ENCODE measurements at regions not wholly inside any gene's neighbourhood (a gene's known extent, or its start where the extent isn't known, plus 50 kb on each side); places are given as distances from the start of the nearest gene placed in this dataset.

GRCh38 chrX:13164611-13165010 lies 120.2 kb upstream of the FAM9C start (continued):
- TF ChIP-seq RAD21 (IDR thresholded peaks at IDR 0.05) (peak in 1 of 2 donors; percentile 8), SP1 (IDR thresholded peaks at IDR 0.05) (no peak), NR2F2 (IDR thresholded peaks at IDR 0.05) (no peak), GABPA (IDR thresholded peaks at IDR 0.05 in 1 of 2, conservative IDR thresholded peaks at IDR 0.05 in 1 of 2) (no peak), HNF4G (IDR thresholded peaks at IDR 0.05) (no peak), ZBTB33 (IDR thresholded peaks at IDR 0.05) (no peak), YY1 (IDR thresholded peaks at IDR 0.05) (peak; percentile 27), TAF1 (conservative IDR thresholded peaks at IDR 0.05) (peak; percentile 76), RXRA (IDR thresholded peaks at IDR 0.05) (peak in 1 of 2 donors; percentile 26)

- H3K4me1 ChIP-seq (ENCODE audit: control insufficient read depth in 4 of 4, insufficient read depth in 4 of 4, low read length in 3 of 4): peaks cover 0 to 21% (median 16%) of the 10 kb centered on the region in 4 donors
- H3K9ac ChIP-seq (ENCODE audit: low read depth in 1 of 2, low read length in 2 of 2): peak overlapping the region in 1 of 2 donors; percentile 86
- H3K9me3 ChIP-seq (ENCODE audit: control insufficient read depth in 4 of 4, low read length in 3 of 4): no peaks in the 10 kb centered on the region
- peak overlapping the region; percentile 50 to 66 (median 62) for H3K4me3 ChIP-seq (ENCODE audit: low read depth in 1 of 3, low read length in 3 of 3)
- H3K27ac ChIP-seq (ENCODE audit: low read depth in 1 of 2, low read length in 2 of 2): peak overlapping the region; percentile 47 to 85
- no peaks in the 10 kb centered on the region for H3K27me3 ChIP-seq (ENCODE audit: control insufficient read depth in 4 of 4, insufficient read depth in 4 of 4, low read length in 3 of 4)
- 39% methylated on average over 4 of the region's 4 CpGs for WGBS
- no peak for DNase-seq (ENCODE audit: low spot score)
- TF ChIP-seq CTCF (IDR thresholded peaks at IDR 0.05; ENCODE audit: low read depth, low read length, missing input control) (no peak), FOXA2 (IDR thresholded peaks at IDR 0.05) (peak; percentile 21), RAD21 (IDR thresholded peaks at IDR 0.05) (no peak), JUND (IDR thresholded peaks at IDR 0.05) (peak in 1 of 2 donors; percentile 50), ATF3 (IDR thresholded peaks at IDR 0.05) (no peak), NR2F2 (IDR thresholded peaks at IDR 0.05) (no peak), MAX (IDR thresholded peaks at IDR 0.05) (peak; percentile 17), SP1 (IDR thresholded peaks at IDR 0.05) (peak; percentile 29), ZBTB33 (IDR thresholded peaks at IDR 0.05) (no peak), GABPA (IDR thresholded peaks at IDR 0.05 in 1 of 2, conservative IDR thresholded peaks at IDR 0.05 in 1 of 2) (no peak), YY1 (IDR thresholded peaks at IDR 0.05) (no peak), HNF4G (IDR thresholded peaks at IDR 0.05) (peak; percentile 38), EGR1 (IDR thresholded peaks at IDR 0.05; ENCODE audit: low read depth in 2 of 2) (no peak), HNF4A (conservative IDR thresholded peaks at IDR 0.05) (peak; percentile 78 to 86), REST (IDR thresholded peaks at IDR 0.05) (no peak), TAF1 (conservative IDR thresholded peaks at IDR 0.05) (no peak), FOXA1 (IDR thresholded peaks at IDR 0.05) (no peak), RXRA (IDR thresholded peaks at IDR 0.05) (peak; percentile 11 to 55)
- no peaks in the 10 kb centered on the region for H3K36me3 ChIP-seq (ENCODE audit: control insufficient read depth in 4 of 4, insufficient read depth in 3 of 4, low read depth in 1 of 4, low read length in 3 of 4)
These were observed 118.5 kb upstream of the FAM9C start for GRCh38 chrX:13162772-13163410.

Measured in liver (tissue), 8 donors.